Activated T-cell treated with anti-CD3 and anti-CD28 coated beads, Interleukin-2, amount 50 U/mL, for 4 hours (primary cell): ENCODE measurements at regions not wholly inside any gene's neighbourhood (a gene's known extent, or its start where the extent isn't known, plus 50 kb on each side); places are given as distances from the start of the nearest gene placed in this dataset.
"Not testable (repeated sequence)": the region's sequence is repeated elsewhere in the genome, so short reads cannot be mapped to it uniquely, and the experiment has no call there.

Source experiments
- ATAC-seq, 2 donors: fragments of 200-7000 bp; cut with Tn5 transposase; one replicate each; pipeline ENCODE4 v1.10.0; 2021
- DNase-seq: peaks from one replicate; pipeline ENCODE4 v3.0.0-alpha.2; 2020
- H3K27me3 Mint-ChIP-seq: one replicate; pipeline ENCODE4 v1.8.0; 2021; ENCODE audit warnings: low read depth, mixed read lengths
- H3K36me3 Mint-ChIP-seq: one replicate; pipeline ENCODE4 v1.8.0; 2022; ENCODE audit warnings: mixed read lengths; ENCODE audit not compliant: insufficient read depth
- H3K4me1 Mint-ChIP-seq: one replicate; pipeline ENCODE4 v1.8.0; 2021; ENCODE audit warnings: low read depth, mixed read lengths
- H3K4me3 Mint-ChIP-seq: one replicate; pipeline ENCODE4 v1.8.0; 2021; ENCODE audit warnings: mild to moderate bottlenecking, moderate library complexity, mixed read lengths
- H3K9me3 Mint-ChIP-seq: one replicate; pipeline ENCODE4 v1.8.0; 2021; ENCODE audit warnings: mixed read lengths

DNA sequence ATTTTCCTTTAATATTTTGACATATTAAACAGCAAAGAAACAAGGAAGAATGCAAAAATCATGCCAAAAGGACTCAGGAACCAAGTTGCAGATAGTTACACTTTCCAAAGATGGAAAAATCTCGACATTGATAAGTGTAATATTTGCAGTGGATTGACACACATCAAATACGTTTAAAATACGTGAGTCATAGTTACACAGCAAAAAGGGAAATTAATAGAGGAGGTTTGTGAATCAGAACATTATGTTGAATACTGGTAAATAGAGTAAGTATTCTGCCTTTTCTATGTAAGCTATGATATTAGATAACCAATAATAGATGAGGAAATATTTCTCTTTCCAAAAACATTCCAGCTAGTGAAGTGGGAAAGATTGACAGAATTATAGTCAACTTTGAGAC, 1761.3 kb upstream of the IGFBP7 start:
- ATAC-seq: no peak
- Mint-ChIP-seq H3K36me3 (no peaks in the 10 kb centered on the region), H3K4me3 (no peak overlapping the region), H3K9me3 (peaks cover 16% of the 10 kb centered on the region), H3K27me3 (no peaks in the 10 kb centered on the region), H3K4me1 (no peaks in the 10 kb centered on the region)
- DNase-seq: no peak

GRCh38 chr4:58849026-58849425, 1738.8 kb upstream of the IGFBP7 start:
- H3K27me3 Mint-ChIP-seq: no peaks in the 10 kb centered on the region
- peaks cover 18% of the 10 kb centered on the region for H3K9me3 Mint-ChIP-seq
- H3K4me1 Mint-ChIP-seq: no peaks in the 10 kb centered on the region
- no peak overlapping the region for H3K4me3 Mint-ChIP-seq
- ATAC-seq (no peak), DNase-seq (no peak)
- no peaks in the 10 kb centered on the region for H3K36me3 Mint-ChIP-seq

DNA sequence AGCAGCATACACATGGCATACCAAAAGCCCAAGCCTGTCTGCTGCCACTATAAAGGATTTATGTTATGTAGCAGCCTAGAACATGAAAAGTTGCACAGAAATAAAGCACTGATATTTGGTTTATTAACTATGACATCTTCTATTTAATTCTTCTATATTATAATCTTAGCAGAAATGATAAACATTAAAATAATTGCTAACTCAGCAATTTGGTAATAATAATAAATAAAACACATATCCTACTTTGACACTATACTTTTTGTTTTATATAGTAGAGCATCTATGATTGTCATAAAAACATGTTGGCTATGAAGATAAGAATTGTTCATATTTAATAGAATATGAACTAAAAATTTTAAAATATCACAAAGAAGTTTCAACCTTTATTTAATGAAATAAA, 1733.3 kb upstream of the IGFBP7 start:
- ATAC-seq (no peak), DNase-seq (no peak)
- Mint-ChIP-seq H3K36me3 (no peaks in the 10 kb centered on the region), H3K27me3 (no peaks in the 10 kb centered on the region), H3K4me1 (no peaks in the 10 kb centered on the region), H3K4me3 (no peak overlapping the region), H3K9me3 (peaks cover 12% of the 10 kb centered on the region)

DNA sequence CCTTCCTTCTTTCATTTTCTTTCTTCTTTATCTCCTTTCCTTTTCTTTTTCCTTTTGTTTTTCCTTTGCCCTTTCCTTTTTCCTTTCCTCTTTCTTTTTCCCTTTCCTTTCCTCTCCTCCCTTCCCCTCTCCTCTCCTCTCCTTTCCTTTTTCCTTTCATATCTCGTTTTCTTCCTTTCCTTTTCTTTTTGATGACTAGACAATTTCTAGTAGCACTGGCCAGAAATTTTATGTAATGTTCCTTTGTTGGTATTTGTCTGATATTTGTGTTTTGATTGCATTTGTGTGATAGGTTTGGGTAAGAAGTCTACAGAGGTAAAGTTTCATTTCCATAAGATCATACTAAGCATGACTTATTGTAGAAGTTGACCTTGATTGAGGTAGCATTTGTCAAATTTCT, 1722.9 kb upstream of the IGFBP7 start:
- DNase-seq (no peak), ATAC-seq (no peak)
- H3K4me3 Mint-ChIP-seq: no peak overlapping the region
- no peaks in the 10 kb centered on the region for H3K4me1 Mint-ChIP-seq
- peaks cover 6% of the 10 kb centered on the region for H3K9me3 Mint-ChIP-seq
- H3K36me3 Mint-ChIP-seq: no peaks in the 10 kb centered on the region
- no peaks in the 10 kb centered on the region for H3K27me3 Mint-ChIP-seq

DNA sequence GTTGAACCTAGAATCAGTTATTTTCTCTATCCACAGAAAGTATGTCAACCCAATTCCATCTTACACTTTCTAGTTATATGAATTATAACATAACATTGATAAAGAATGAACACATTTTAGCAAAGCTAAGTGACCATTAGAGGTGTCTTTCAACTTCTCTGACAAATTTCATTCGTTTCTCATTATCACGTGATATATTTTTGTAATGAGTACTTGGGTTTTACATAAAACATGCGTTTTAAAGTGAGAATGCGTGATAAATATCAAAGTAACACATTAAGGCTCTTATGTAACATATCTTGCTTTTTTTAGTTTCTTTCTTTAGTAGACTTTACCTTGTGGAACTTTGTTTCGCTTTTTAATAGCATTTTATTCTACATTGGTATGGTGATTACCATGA, 1715.1 kb upstream of the IGFBP7 start:
- ATAC-seq (no peak), DNase-seq (no peak)
- H3K4me1 Mint-ChIP-seq: no peaks in the 10 kb centered on the region
- no peaks in the 10 kb centered on the region for H3K27me3 Mint-ChIP-seq
- H3K4me3 Mint-ChIP-seq: no peak overlapping the region
- no peaks in the 10 kb centered on the region for H3K36me3 Mint-ChIP-seq
- peaks cover 17% of the 10 kb centered on the region for H3K9me3 Mint-ChIP-seq

- not testable (repeated sequence) for H3K4me1 Mint-ChIP-seq, H3K4me3 Mint-ChIP-seq, H3K9me3 Mint-ChIP-seq, ATAC-seq, H3K36me3 Mint-ChIP-seq, H3K27me3 Mint-ChIP-seq, DNase-seq
Observed at GRCh38 chr4:58818560-58818959, 1708.4 kb upstream of the IGFBP7 start.

DNA sequence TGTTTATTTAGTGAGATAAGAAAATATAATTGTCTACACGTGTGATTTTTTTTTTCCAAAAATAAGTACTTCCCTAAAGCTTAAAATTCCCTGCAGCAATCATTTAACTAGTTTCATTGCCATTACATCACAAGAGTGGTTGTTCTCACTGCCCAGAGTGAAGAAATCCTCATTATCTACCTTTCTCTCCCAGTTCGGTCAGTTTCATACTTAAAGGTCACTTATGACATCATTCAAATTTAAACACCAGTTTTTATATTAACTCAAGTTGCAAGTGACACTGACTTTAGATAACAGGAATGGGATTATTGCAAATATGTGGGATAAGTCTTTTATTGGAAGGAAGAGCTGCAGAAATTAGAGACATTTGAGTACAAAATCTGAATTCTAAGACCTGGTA, 1699.8 kb upstream of the IGFBP7 start:
- H3K27me3 Mint-ChIP-seq: no peaks in the 10 kb centered on the region
- H3K4me1 Mint-ChIP-seq: no peaks in the 10 kb centered on the region
- no peaks in the 10 kb centered on the region for H3K36me3 Mint-ChIP-seq
- DNase-seq (no peak), ATAC-seq (no peak)
- H3K9me3 Mint-ChIP-seq: peaks cover 12% of the 10 kb centered on the region
- no peak overlapping the region for H3K4me3 Mint-ChIP-seq

DNA sequence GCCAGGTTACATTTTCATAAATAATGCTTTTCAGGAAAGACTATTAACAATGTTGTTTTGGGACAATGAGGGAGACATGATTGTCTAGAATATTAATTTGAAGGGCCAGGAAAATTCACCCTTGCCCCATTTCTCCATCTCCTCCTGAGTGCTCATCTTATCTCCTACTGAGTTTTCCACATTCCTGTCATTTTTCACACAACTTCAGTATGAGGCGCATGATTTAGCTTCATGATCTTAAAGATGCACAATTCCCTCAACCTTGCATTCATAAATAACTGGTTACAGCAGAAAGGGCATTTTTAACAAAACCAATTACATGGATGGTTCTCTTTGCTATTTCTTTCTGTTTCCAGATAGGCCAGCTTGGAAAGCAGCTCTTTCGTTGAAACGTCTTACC, 1699.2 kb upstream of the IGFBP7 start:
- Mint-ChIP-seq H3K36me3 (no peaks in the 10 kb centered on the region), H3K27me3 (no peaks in the 10 kb centered on the region), H3K9me3 (peaks cover 9% of the 10 kb centered on the region), H3K4me3 (no peak overlapping the region), H3K4me1 (no peaks in the 10 kb centered on the region)
- DNase-seq (no peak), ATAC-seq (no peak)

GRCh38 chr4:58808817-58809216, 1698.6 kb upstream of the IGFBP7 start:
- H3K4me3 Mint-ChIP-seq: no peak overlapping the region
- no peaks in the 10 kb centered on the region for H3K27me3 Mint-ChIP-seq
- peaks cover 9% of the 10 kb centered on the region for H3K9me3 Mint-ChIP-seq
- no peaks in the 10 kb centered on the region for H3K4me1 Mint-ChIP-seq
- no peaks in the 10 kb centered on the region for H3K36me3 Mint-ChIP-seq
- no peak for DNase-seq
- no peak for ATAC-seq

DNA sequence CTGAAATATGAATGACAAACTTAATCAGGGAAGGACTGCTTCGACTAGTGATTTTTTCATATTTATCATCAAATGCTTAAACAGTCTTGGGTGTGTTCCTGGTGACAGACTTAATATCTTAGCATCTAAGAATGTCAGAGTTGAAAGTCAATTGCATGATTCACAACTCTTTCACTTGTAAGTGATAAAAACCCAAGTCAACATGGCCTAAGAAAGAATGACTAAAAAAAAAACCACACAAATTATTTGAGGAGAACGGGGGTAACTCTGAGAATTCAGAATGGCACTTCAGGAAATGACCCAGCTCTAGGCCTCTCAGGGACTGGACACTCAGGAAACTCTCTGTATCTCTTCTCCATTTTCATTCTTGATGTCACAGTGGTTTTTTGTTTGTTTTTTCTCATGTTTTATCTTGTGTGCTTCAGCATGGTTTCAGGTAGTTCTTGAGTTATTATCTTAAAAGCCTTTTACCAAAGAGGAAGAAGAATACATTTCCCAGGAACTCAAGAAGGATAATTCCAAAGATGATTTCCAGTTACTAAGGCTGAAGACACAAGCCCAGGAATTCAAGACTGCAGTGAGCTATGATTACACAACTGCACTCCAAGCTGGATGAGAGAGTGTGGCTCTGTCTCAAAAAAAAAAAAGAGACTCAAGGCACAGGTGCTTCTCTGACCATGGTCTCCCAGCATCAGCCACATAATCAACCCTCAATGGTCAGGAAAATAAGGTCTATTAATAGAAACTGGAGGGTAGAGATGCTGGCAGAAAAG, 1697.8 kb upstream of the IGFBP7 start:
- Mint-ChIP-seq H3K9me3 (peaks cover 12% of the 10 kb centered on the region), H3K27me3 (no peaks in the 10 kb centered on the region), H3K36me3 (no peaks in the 10 kb centered on the region), H3K4me3 (no peak overlapping the region), H3K4me1 (no peaks in the 10 kb centered on the region)
- ATAC-seq (no peak), DNase-seq (no peak)

DNA sequence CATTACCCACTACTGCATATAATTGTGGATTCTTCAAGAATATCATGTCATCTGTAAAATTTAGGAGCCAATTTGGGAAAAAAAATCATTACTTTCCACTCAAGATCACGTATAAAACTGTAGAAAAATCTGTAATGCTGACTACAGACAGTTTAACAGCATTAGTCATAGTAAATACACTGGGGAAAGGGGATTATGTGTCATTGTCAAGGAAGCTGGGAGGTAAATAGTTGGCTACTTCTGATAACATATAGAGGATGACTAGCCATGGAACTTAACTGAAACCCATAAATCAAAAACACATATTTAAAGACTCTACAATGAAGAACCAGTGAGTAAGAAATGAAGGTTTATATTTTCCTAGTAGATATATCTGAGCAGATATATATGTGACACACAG, 1666.4 kb upstream of the IGFBP7 start:
- H3K9me3 Mint-ChIP-seq: peaks cover 5% of the 10 kb centered on the region
- no peak for ATAC-seq
- no peak overlapping the region for H3K4me3 Mint-ChIP-seq
- no peaks in the 10 kb centered on the region for H3K36me3 Mint-ChIP-seq
- no peaks in the 10 kb centered on the region for H3K27me3 Mint-ChIP-seq
- no peaks in the 10 kb centered on the region for H3K4me1 Mint-ChIP-seq
- DNase-seq: no peak

- Mint-ChIP-seq H3K36me3 (no peaks in the 10 kb centered on the region), H3K4me3 (no peak overlapping the region), H3K9me3 (peaks cover 5% of the 10 kb centered on the region), H3K4me1 (no peaks in the 10 kb centered on the region), H3K27me3 (no peaks in the 10 kb centered on the region)
- ATAC-seq (no peak), DNase-seq (no peak)
Observed at GRCh38 chr4:58767598-58767997, 1657.4 kb upstream of the IGFBP7 start.

- H3K36me3 Mint-ChIP-seq: no peaks in the 10 kb centered on the region
- peaks cover 5% of the 10 kb centered on the region for H3K9me3 Mint-ChIP-seq
- H3K4me1 Mint-ChIP-seq: no peaks in the 10 kb centered on the region
- ATAC-seq (no peak), DNase-seq (no peak)
- H3K4me3 Mint-ChIP-seq: no peak overlapping the region
- no peaks in the 10 kb centered on the region for H3K27me3 Mint-ChIP-seq
Observed at GRCh38 chr4:58766763-58767162, 1656.6 kb upstream of the IGFBP7 start.

GRCh38 chr4:58761563-58761962, 1651.4 kb upstream of the IGFBP7 start:
- no peaks in the 10 kb centered on the region for H3K4me1 Mint-ChIP-seq
- H3K4me3 Mint-ChIP-seq: no peak overlapping the region
- no peak for DNase-seq
- no peak for ATAC-seq
- no peaks in the 10 kb centered on the region for H3K27me3 Mint-ChIP-seq
- H3K36me3 Mint-ChIP-seq: no peaks in the 10 kb centered on the region
- H3K9me3 Mint-ChIP-seq: peaks cover 5% of the 10 kb centered on the region

- no peaks in the 10 kb centered on the region for H3K4me1 Mint-ChIP-seq
- DNase-seq (no peak), ATAC-seq (no peak)
- H3K9me3 Mint-ChIP-seq: peaks cover 5% of the 10 kb centered on the region
- H3K36me3 Mint-ChIP-seq: no peaks in the 10 kb centered on the region
- H3K4me3 Mint-ChIP-seq: no peak overlapping the region
- no peaks in the 10 kb centered on the region for H3K27me3 Mint-ChIP-seq
Observed at GRCh38 chr4:58760737-58761136, 1650.6 kb upstream of the IGFBP7 start.

DNA sequence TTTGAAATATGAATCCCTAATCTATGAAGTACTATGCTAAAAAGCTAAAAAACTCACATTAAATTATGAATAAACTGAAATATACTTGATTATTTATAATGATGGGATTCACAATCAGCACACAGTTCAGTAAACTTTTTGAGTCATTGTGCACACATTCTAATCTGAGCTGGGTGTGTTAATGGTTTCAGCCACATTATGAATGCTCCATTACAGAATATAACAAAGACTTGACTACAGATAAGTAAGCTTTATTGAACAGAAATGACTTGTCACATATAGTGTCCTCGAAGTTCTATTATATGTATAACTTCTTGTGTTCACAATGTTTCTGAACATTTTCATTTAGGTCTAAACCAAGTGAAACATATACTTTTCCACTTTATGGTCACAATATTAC, 1649.9 kb upstream of the IGFBP7 start:
- ATAC-seq (no peak), DNase-seq (no peak)
- no peaks in the 10 kb centered on the region for H3K27me3 Mint-ChIP-seq
- no peaks in the 10 kb centered on the region for H3K4me1 Mint-ChIP-seq
- H3K4me3 Mint-ChIP-seq: no peak overlapping the region
- H3K36me3 Mint-ChIP-seq: no peaks in the 10 kb centered on the region
- peaks cover 5% of the 10 kb centered on the region for H3K9me3 Mint-ChIP-seq
